B cell (primary cell): ENCODE measurements at regions not wholly inside any gene's neighbourhood (a gene's known extent, or its start where the extent isn't known, plus 50 kb on each side); places are given as distances from the start of the nearest gene placed in this dataset.

Source experiments
- CTCF ChIP-seq: fragments of 200-600 bp; IDR thresholded peaks from one replicate; pipeline ENCODE4 v1.8.0; 2022; ENCODE audit warnings: antibody characterized with exemption, mild to moderate bottlenecking
- EZH2 ChIP-seq: IDR thresholded peaks from 2 replicates; pipeline ENCODE4 v1.6.1; 2012; ENCODE audit warnings: borderline replicate concordance, low read depth, mild to moderate bottlenecking, moderate library complexity, low read length; ENCODE audit not compliant: insufficient read depth, poor library complexity, severe bottlenecking

DNA sequence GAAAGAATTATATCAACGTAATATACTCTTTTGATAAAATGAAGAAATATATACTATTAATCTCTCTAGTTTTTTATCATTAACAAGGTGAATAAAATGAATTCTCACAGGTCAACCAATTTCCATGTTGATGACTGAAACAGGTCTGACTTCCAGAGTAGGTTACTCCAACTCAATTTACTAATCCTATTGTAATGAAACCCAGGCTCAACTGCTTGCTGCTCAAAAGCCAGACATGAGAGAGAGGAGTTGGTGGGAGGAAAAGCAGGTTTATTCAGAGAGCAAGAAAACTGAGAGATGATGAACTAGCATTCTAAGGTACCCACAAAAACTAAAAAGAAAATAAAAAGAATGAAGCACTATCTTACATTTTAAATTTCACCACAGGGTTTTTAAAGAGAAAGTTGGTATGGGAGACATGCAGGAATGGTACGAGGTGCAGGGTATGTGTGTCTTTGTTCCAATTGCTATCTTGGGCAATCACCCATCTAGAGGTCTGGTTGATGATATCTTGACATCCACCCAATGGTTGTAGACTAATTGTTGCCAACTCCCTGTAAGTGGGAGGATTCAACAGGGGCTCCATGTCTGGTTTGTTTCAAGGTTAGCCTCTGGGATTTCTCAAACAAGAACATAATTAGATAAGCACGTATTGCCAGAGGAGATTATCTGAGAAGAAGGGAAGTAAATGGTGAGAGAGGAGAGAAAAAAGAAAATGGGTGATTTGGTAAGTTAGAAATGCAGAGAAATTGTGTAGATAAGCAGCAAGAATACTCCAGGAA lies 471.4 kb upstream of the REG3G start:
- no peak for TF ChIP-seq CTCF
- no peak for TF ChIP-seq EZH2
